Activated naive CD4-positive, alpha-beta T cell treated with anti-CD3 and anti-CD28 coated beads, Interleukin-2, amount 50 U/mL, for 24 hours (primary cell): ENCODE measurements at regions not wholly inside any gene's neighbourhood (a gene's known extent, or its start where the extent isn't known, plus 50 kb on each side); places are given as distances from the start of the nearest gene placed in this dataset.
"Not testable (repeated sequence)": the region's sequence is repeated elsewhere in the genome, so short reads cannot be mapped to it uniquely, and the experiment has no call there.

Experiments used
- H3K27ac Mint-ChIP-seq: one replicate; pipeline ENCODE4 v1.8.0; 2021; ENCODE audit warnings: mild to moderate bottlenecking, mixed read lengths
- H3K27me3 Mint-ChIP-seq: one replicate; pipeline ENCODE4 v1.8.0; 2021; ENCODE audit warnings: mixed read lengths
- H3K36me3 Mint-ChIP-seq: one replicate; pipeline ENCODE4 v1.8.0; 2021; ENCODE audit warnings: mixed read lengths
- H3K4me1 Mint-ChIP-seq: one replicate; pipeline ENCODE4 v1.8.0; 2021; ENCODE audit warnings: mixed read lengths
- H3K4me3 Mint-ChIP-seq: one replicate; pipeline ENCODE4 v1.8.0; 2021; ENCODE audit warnings: mild to moderate bottlenecking, mixed read lengths
- H3K9me3 Mint-ChIP-seq: one replicate; pipeline ENCODE4 v1.8.0; 2021; ENCODE audit warnings: mixed read lengths

DNA sequence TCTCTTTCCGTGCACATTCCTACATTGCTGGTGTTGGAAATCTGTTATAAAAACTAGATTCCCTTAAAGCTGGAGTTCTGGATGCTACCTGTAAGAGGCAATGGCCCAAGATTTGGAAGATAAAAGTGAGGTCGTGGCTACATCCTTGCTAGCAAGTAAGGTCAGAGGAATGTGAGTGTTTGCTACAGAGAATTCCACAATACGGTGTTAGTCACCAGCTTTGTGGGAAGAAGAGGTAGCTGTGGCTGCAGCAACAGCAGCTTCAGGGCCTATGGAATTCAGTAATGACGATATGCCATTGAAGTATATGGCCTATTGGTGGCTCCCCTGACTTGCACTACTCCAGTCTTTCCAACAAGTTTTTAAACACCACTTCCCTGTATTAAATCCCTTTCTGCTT is 227.7 kb upstream of the TMEM260 start:
- no peak overlapping the region for H3K27ac Mint-ChIP-seq
- H3K36me3 Mint-ChIP-seq, result peaks cover 3% of the 10 kb centered on the region
- no peaks in the 10 kb centered on the region for H3K27me3 Mint-ChIP-seq
- H3K9me3 Mint-ChIP-seq, result no peaks in the 10 kb centered on the region
- H3K4me1 Mint-ChIP-seq, result no peaks in the 10 kb centered on the region
- H3K4me3 Mint-ChIP-seq, result no peak overlapping the region

DNA sequence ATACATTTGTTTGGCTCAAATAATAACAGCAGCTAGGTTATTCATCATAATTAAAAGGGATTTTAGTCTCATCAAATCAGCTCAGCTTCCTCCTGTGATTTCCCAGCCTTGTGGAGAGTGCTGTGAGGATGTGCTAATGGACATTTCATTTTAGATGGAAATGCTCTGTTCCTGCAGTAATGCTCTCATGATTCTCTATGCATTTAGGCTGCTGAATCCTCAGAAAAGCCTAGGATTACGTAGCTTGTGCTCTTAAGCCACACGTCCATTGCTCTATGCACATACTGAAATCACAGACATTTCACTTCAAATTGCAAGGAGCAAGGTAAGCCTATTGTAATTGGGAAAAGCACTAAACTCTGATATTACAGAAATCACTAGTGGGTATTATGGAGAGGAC is 226.6 kb upstream of the TMEM260 start:
- Mint-ChIP-seq H3K36me3 (peaks cover 3% of the 10 kb centered on the region), H3K27me3 (no peaks in the 10 kb centered on the region), H3K27ac (no peak overlapping the region), H3K4me1 (no peaks in the 10 kb centered on the region), H3K4me3 (no peak overlapping the region), H3K9me3 (no peaks in the 10 kb centered on the region)

DNA sequence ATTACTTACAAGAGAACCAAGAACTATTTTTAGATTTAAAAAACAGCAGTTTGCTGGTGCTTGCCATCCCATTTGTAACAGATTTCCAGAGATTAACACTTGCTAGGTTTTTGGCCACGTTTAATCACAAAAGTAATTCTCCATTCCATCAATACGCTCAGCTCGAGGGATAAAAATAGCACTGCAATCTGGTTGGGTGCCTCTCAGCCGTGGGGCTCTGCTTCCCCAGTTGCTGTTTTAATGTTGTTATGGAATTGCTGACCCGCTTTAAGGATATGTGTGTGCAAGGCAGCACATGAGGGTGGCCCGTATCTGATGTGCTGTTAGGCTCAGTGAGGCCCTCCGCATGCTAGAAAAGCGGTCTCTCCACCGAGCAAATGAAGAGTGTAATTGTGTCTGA is 222.2 kb upstream of the TMEM260 start:
- H3K27ac Mint-ChIP-seq, result no peak overlapping the region
- no peaks in the 10 kb centered on the region for H3K4me1 Mint-ChIP-seq
- H3K4me3 Mint-ChIP-seq, result no peak overlapping the region
- no peaks in the 10 kb centered on the region for H3K9me3 Mint-ChIP-seq
- H3K27me3 Mint-ChIP-seq, result no peaks in the 10 kb centered on the region
- H3K36me3 Mint-ChIP-seq, result no peaks in the 10 kb centered on the region

DNA sequence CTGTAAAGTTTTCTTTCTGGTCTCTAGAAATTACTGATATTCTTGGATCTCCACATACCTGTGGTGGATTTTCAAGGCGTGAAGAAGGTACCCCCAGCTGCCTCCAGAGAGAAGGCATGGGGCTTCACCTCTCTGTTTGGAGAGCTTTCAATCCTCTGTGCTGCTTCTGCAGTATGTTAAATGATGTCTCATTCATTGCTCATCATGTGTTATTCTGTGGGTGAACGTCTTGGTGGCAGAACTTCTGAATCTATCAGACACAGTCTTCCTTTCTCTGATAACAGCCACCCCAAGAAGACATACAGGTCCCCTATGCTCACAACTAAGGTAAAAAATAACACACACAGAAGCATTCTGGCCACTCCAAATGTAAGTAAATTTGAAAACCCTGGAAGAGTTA is 221.3 kb upstream of the TMEM260 start:
- no peak overlapping the region for H3K4me3 Mint-ChIP-seq
- no peaks in the 10 kb centered on the region for H3K4me1 Mint-ChIP-seq
- no peaks in the 10 kb centered on the region for H3K36me3 Mint-ChIP-seq
- no peaks in the 10 kb centered on the region for H3K27me3 Mint-ChIP-seq
- H3K9me3 Mint-ChIP-seq, result no peaks in the 10 kb centered on the region
- H3K27ac Mint-ChIP-seq, result no peak overlapping the region

DNA sequence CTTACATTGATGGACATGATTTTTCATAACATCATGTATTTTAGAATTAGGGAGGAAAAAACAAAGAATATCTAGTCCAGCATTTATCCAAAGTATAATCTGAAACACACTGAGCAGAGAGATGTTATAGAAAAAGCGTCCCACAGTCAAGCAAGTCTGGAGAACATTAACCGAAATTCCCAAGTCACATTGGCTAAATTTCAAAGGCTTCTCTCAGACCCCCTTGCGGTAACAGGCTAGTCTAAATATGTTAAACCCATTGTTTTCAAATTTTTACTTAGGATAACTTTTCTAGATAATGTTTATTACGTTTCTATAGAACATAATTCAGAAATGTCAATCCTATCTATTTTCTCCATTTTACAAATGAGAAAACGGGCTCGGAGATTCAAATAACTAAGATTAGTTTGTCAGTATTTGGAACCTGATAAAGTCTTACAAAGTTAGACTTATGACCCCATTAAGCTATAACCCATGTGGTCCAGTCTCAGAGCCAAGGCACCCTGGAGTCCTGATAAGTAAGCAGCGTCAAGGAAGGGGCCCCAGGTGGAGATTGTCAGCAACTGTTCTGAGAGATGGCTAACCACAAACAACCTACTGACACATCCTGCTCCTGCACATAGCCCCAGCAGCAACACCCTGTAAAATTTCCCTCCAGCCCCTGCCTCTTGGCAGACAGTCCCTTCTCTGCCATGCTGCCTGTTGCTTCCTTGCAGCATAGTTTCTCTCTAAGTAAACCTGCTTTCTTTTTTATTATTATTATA is 220.6 kb upstream of the TMEM260 start:
- no peak overlapping the region for H3K4me3 Mint-ChIP-seq
- no peaks in the 10 kb centered on the region for H3K4me1 Mint-ChIP-seq
- no peaks in the 10 kb centered on the region for H3K9me3 Mint-ChIP-seq
- H3K27me3 Mint-ChIP-seq, result no peaks in the 10 kb centered on the region
- H3K27ac Mint-ChIP-seq, result no peak overlapping the region
- no peaks in the 10 kb centered on the region for H3K36me3 Mint-ChIP-seq

DNA sequence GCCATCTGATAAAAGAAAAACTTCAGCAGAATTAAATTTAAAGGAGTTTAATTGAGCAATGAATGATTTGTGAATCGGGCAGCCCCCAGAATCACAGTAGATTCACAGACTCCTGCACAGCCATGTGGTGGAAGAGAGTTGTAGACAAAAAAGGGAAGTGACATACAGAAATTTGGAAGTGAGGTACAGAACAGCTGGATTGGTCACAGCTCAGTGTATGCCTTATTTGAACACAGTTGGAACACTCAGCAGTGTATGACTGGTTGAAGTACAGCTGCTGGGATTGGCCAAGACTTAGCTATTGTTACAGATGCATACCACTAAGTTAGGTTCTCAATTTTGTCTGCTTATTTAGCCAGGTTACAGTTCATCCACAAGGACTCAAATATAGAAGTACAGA is 213.9 kb upstream of the TMEM260 start:
- H3K9me3 Mint-ChIP-seq, H3K4me3 Mint-ChIP-seq, H3K36me3 Mint-ChIP-seq, H3K27ac Mint-ChIP-seq, H3K4me1 Mint-ChIP-seq, H3K27me3 Mint-ChIP-seq: not testable (repeated sequence)

DNA sequence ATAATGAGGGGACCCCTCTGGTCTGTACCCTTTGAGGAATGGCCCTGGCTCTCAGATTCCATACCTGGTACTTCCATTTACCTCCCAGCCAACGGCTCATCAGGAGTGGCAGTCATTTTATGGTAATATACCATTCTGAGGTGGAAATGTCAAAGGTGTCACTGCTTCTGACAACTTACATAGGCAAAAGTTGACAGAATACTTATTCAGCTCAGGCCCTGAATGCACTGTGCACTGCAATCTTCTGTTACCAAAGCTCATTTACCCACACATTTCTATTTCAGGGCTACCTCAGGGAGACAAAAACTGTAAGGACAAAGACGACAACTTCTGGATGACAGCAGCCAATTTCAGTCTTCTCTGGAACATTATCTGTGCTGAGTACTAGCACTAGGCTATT is 212.2 kb upstream of the TMEM260 start:
- Mint-ChIP-seq H3K36me3 (peaks cover 8% of the 10 kb centered on the region), H3K4me3 (no peak overlapping the region), H3K9me3 (peaks cover 10% of the 10 kb centered on the region), H3K4me1 (no peaks in the 10 kb centered on the region), H3K27ac (no peak overlapping the region), H3K27me3 (peaks cover 3% of the 10 kb centered on the region)

DNA sequence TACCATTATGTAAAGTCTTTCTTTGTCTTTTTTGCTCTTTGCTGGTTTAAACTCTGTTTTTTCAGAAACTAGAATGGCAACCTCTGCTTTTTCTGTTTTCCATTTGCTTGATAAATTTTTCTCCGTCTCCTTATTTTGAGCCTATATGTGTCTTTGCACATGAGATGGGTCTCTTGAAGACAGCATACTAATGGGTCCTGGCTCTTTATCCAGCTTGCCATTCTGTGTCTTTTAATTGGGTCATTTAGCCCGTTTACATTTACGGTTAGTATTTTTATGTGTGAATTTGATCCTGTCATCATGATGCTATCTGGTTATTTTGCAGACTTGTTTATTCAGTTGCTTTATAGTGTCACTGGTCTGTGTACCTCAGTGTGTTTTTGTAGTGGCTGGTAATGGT is 207.9 kb upstream of the TMEM260 start:
- H3K4me1 Mint-ChIP-seq, result no peaks in the 10 kb centered on the region

DNA sequence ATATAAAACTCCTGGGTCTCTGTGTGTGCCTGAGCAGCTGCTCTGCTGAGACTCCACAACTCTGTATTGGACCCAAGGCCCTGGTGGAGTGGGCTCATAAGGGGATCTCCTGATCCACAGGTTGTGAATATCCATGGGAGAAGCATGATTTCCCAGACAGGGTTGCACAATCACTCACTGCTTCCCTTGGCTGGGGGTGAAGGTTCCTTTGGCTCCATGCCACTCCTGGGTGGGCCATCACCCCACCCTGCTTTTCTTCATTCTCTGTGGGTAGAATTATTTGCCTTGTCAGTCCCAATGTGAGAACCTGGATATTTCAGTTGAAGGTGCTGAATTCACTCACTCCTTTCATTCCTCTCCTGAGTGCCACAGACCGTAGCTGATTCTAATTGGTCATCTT is 205.2 kb upstream of the TMEM260 start:
- H3K4me3 Mint-ChIP-seq, result no peak overlapping the region
- peaks cover 12% of the 10 kb centered on the region for H3K36me3 Mint-ChIP-seq
- no peaks in the 10 kb centered on the region for H3K4me1 Mint-ChIP-seq
- no peaks in the 10 kb centered on the region for H3K27me3 Mint-ChIP-seq
- H3K27ac Mint-ChIP-seq, result no peak overlapping the region
- peaks cover 18% of the 10 kb centered on the region for H3K9me3 Mint-ChIP-seq

More for the DNA sequence above, 207.9 kb upstream of the TMEM260 start:
- no peaks in the 10 kb centered on the region for H3K27me3 Mint-ChIP-seq
- peaks cover 13% of the 10 kb centered on the region for H3K36me3 Mint-ChIP-seq
- no peak overlapping the region for H3K4me3 Mint-ChIP-seq
- H3K27ac Mint-ChIP-seq, result no peak overlapping the region
- peaks cover 18% of the 10 kb centered on the region for H3K9me3 Mint-ChIP-seq

DNA sequence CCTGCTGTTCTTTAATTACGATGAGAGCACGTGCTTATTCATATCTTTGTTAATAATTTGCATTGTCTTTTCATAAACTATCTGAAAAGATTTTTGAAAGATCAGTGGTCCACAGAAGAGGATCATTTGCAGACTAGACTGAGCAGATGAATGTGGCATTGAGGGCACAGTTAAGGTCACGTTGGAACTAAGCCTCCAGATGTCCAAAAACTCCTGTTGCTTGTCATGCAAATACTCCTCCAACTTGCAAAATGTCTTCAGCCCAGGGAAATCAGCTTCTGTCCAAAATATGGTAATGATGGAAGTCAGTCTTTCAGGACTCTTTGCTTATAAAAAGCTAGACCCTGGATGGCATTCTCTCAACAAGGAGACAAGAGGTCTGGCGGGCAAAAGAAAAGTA is 201.6 kb upstream of the TMEM260 start:
- peaks cover 3% of the 10 kb centered on the region for H3K36me3 Mint-ChIP-seq
- no peaks in the 10 kb centered on the region for H3K27me3 Mint-ChIP-seq
- H3K4me1 Mint-ChIP-seq, result no peaks in the 10 kb centered on the region
- peaks cover 2% of the 10 kb centered on the region for H3K9me3 Mint-ChIP-seq
- H3K27ac Mint-ChIP-seq, result no peak overlapping the region
- no peak overlapping the region for H3K4me3 Mint-ChIP-seq

DNA sequence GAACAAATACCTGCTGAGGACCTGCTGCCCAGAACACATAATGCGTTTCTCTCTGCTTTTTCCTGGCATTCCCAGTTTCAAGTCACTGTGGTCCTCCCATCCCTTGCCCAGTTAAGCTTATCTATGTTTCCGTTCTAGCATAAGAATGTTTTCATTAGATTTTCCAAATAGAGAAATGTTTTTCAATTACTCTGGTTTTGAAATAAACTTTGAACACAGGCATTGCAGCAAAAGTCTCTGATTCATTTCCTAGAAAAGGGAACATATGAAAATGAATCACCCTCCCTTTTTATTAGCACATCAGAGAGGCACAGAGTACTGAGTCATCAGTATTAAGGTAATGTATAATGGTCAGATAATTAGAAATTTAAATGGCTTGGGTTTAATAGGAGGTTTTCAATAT is 201.1 kb upstream of the TMEM260 start:
- Mint-ChIP-seq H3K27ac (no peak overlapping the region), H3K4me3 (no peak overlapping the region), H3K4me1 (no peaks in the 10 kb centered on the region), H3K27me3 (no peaks in the 10 kb centered on the region), H3K36me3 (peaks cover 2% of the 10 kb centered on the region), H3K9me3 (peaks cover under 1% of the 10 kb centered on the region)

DNA sequence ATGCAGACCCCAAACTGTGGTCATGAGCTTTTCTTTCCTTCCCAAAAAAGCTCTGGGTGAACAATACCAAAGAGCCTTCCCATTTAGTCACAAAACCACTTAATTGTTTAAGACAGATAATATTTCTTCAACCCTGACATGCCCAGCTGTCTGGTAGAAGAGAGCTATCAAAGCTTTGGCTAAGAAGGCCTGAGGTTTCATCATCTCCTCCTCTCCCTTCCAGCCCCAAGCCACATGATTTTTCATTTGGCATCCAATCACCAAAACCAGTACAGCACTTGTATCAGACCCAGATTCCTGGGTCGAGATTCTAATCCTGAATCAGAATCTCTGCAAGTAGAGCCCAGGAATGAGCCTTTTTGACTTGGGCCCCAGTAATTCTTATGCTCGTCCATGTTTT is 199.6 kb upstream of the TMEM260 start:
- Mint-ChIP-seq H3K9me3 (peaks cover 13% of the 10 kb centered on the region), H3K36me3 (no peaks in the 10 kb centered on the region), H3K4me1 (no peaks in the 10 kb centered on the region), H3K4me3 (no peak overlapping the region), H3K27ac (no peak overlapping the region), H3K27me3 (no peaks in the 10 kb centered on the region)

DNA sequence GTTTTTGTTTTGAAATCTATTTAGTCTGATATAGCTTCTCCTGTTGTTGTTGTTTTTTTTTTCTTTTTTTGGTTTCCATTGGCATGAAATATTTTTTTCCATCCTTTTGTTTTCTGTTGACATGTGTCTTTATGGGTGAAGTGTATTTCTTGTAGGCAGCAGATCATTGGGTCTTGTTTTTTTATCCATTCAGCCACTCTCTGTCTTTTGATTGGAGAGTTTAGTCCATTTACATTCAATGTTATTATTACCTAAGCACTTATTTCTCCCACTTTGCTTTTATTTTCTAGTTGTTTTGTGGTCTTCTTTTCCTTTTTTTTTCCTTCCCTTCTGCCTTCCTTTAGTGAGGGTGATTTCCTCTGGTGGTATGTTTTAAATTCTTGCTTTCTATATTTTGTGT is 193.6 kb upstream of the TMEM260 start:
- no peak overlapping the region for H3K27ac Mint-ChIP-seq
- H3K9me3 Mint-ChIP-seq, result peaks cover 38% of the 10 kb centered on the region
- peaks cover 9% of the 10 kb centered on the region for H3K36me3 Mint-ChIP-seq
- no peaks in the 10 kb centered on the region for H3K4me1 Mint-ChIP-seq
- peaks cover 1% of the 10 kb centered on the region for H3K27me3 Mint-ChIP-seq
- H3K4me3 Mint-ChIP-seq, result no peak overlapping the region

DNA sequence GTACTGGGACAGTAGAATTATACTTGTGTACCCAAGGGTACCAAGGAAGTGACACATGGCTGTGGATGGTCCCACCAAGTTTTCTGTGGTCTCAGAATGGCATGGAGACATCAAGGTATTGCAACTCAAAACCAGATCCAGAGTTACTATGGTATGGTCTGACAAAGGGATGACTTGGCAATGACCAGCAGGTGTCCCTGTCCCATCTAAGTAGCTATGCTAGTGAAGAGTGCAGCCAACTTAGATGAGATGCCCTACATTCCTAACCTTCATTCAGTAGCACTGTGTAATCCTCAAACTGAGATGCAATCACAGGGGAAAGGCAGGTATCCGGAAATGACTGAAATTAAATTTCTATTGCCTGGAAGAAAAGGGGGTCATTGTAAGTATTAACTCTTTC is 188.7 kb upstream of the TMEM260 start:
- no peaks in the 10 kb centered on the region for H3K4me1 Mint-ChIP-seq
- no peak overlapping the region for H3K4me3 Mint-ChIP-seq
- peaks cover 9% of the 10 kb centered on the region for H3K36me3 Mint-ChIP-seq

DNA sequence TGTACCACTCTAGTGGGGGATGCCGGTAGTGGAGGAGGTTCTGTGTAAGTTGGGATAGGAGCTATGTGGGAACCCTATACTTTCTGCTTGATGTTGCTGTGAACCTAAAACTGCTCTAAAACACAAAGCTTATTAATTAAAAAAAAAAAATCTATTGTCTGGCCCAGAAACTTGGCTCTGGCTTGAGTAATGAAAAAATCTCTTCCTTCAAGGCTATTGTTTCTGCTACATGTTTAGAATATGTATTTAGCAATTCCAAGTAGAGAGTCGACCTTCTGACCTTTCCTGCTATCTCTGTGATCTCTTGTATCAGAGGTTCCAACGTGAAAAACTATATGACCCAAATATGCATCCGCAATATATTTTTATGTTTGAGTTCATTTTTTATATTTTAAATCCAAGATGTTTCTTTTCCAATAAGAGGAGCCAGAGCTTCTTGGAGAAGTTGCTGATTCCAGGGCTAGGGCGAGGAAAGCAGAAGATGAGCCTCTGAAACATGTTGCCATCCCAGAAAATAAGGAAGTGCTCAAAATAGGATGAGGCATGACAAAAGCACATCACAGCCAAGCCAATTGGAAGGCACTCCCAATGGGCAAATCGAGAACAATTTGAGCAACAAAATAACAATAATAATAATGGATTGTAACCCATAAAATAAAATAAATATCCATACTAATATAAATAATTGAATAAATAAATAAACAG is 184.6 kb upstream of the TMEM260 start:
- no peaks in the 10 kb centered on the region for H3K27me3 Mint-ChIP-seq
- no peak overlapping the region for H3K27ac Mint-ChIP-seq
- H3K9me3 Mint-ChIP-seq, result no peaks in the 10 kb centered on the region
- no peak overlapping the region for H3K4me3 Mint-ChIP-seq
- H3K4me1 Mint-ChIP-seq, result no peaks in the 10 kb centered on the region
- H3K36me3 Mint-ChIP-seq, result no peaks in the 10 kb centered on the region

More for the DNA sequence above, 188.7 kb upstream of the TMEM260 start:
- peaks cover 1% of the 10 kb centered on the region for H3K27me3 Mint-ChIP-seq
- peaks cover 17% of the 10 kb centered on the region for H3K9me3 Mint-ChIP-seq
- H3K27ac Mint-ChIP-seq, result no peak overlapping the region

DNA sequence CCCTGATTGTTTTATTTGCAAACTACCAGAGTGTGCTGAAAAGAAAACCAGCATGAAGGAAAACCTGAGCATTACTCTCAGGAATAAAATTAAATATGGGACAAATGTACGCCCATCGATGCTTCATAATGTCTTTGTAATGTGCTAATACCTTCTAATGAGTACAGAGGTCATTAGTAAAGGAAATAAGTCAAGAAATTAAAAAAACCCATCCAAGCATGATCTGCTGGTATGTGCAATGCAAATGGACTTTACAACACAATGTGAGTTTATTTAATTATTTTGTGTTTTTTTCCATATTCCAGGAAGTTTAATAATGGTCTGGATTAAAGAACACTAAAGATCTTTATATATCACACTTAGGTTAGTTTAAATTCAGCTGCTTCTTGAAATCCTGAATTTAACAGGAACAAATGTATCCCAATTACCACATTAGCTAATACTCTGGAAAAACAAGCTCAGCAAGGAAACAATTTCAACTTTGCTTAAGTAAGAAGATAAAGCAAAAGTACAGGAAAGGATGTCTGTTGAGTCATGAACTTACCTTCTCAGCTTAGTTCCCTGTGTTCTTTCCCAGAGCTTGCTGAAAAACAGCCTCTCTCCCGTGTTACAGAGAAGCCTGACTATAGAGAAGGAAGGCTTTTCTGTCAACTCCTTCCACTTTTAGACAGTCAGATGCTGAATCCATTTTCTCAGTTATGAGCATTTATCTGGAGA is 179.3 kb upstream of the TMEM260 start:
- H3K36me3 Mint-ChIP-seq, result no peaks in the 10 kb centered on the region
- H3K9me3 Mint-ChIP-seq, result peaks cover 5% of the 10 kb centered on the region
- no peak overlapping the region for H3K27ac Mint-ChIP-seq

More for the DNA sequence above, 179.3 kb upstream of the TMEM260 start:
- no peaks in the 10 kb centered on the region for H3K4me1 Mint-ChIP-seq
- no peak overlapping the region for H3K4me3 Mint-ChIP-seq
- H3K27me3 Mint-ChIP-seq, result peaks cover 4% of the 10 kb centered on the region
